Ishikawa (cell line): ENCODE measurements at regions not wholly inside any gene's neighbourhood (a gene's known extent, or its start where the extent isn't known, plus 50 kb on each side); places are given as distances from the start of the nearest gene placed in this dataset.

Source experiments
- CEBPB ChIP-seq: IDR thresholded peaks from 2 replicates; pipeline ENCODE4 v1.6.1; 2012
- CREB1 ChIP-seq: IDR thresholded peaks from 2 replicates; pipeline ENCODE4 v1.6.1; 2012; ENCODE audit warnings: low read depth
- EP300 ChIP-seq: IDR thresholded peaks from 2 replicates; pipeline ENCODE4 v1.6.1; 2012; ENCODE audit warnings: borderline replicate concordance
- NFIC ChIP-seq: IDR thresholded peaks from 2 replicates; pipeline ENCODE4 v1.6.1; 2012
- RAD21 ChIP-seq: IDR thresholded peaks from 2 replicates; pipeline ENCODE4 v1.6.1; 2012; ENCODE audit warnings: low read depth
- REST ChIP-seq: IDR thresholded peaks from 2 replicates; pipeline ENCODE4 v1.6.1; 2012; ENCODE audit warnings: low read depth, mild to moderate bottlenecking
- TAF1 ChIP-seq: IDR thresholded peaks from 2 replicates; pipeline ENCODE4 v1.6.1; 2012; ENCODE audit warnings: low read depth, mild to moderate bottlenecking
- TEAD4 ChIP-seq: IDR thresholded peaks from 2 replicates; pipeline ENCODE4 v1.6.1; 2012
- YY1 ChIP-seq: IDR thresholded peaks from 2 replicates; pipeline ENCODE4 v1.6.1; 2012; ENCODE audit warnings: low read depth
- ZBTB7A ChIP-seq: IDR thresholded peaks from 2 replicates; pipeline ENCODE4 v1.6.1; 2012; ENCODE audit warnings: low read depth
- TF ChIP-seq, protein P1 (sequence below): IDR thresholded peaks from 2 replicates; pipeline ENCODE4 v1.6.1; 2012

DNA sequence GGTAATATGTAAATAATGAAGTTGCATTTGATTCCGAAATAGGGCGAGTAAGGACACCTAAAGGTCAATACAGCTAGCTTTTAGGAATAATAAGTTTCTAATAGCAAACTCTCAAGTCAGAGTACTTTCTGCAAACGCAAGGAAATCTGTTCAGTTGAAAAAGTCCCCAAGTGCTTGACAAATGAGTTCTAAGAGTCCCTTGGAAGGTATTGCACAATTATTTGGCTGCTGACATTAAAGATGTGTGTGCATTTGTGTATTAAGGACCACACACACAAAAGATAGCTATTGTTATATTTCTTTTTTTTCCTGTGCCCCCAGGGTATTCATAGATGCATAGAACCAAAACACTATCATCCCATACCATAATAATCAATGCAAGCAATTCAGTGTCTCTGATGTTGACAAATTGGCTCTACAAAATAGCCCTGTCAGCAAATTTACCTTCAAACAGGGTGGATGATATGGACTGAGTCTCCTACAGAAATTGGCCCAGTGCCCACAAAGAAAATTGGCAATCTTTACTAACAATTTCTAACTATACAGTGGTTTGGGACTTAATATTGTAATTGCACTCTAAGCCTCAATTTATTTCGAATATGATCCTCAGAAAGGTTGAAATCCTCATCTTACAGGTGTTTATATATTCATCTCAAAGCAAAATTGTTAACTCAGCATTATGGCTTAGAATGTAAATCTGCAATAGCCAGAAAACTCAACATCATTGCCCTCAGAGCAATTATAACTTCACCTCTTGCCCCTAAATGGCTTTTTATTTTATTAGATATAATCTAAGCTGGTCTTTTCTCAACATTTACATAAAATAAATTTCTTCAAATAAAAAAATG, 827.2 kb downstream of the MAT2B start:
- TF ChIP-seq, protein P1, sequence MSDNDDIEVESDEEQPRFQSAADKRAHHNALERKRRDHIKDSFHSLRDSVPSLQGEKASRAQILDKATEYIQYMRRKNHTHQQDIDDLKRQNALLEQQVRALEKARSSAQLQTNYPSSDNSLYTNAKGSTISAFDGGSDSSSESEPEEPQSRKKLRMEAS = no peak
- TF ChIP-seq RAD21 = no peak
- no peak for TF ChIP-seq EP300
- TF ChIP-seq ZBTB7A = no peak
- no peak for TF ChIP-seq YY1
- no peak for TF ChIP-seq NFIC
- no peak for TF ChIP-seq TAF1
- TF ChIP-seq REST = no peak
- TF ChIP-seq CEBPB = no peak
- no peak for TF ChIP-seq TEAD4
- no peak for TF ChIP-seq CREB1
